Natural killer cell (primary cell): ENCODE measurements at regions not wholly inside any gene's neighbourhood (a gene's known extent, or its start where the extent isn't known, plus 50 kb on each side); places are given as distances from the start of the nearest gene placed in this dataset.
"Not testable (repeated sequence)": the region's sequence is repeated elsewhere in the genome, so short reads cannot be mapped to it uniquely, and the experiment has no call there.

Source experiments
- ATAC-seq, 3 donors: fragments of 150-1000 bp in 2 of 3; fragments of 200-7000 bp in 1 of 3; cut with Tn5 transposase; 1 replicate in 1 of 3; 2 replicates in 2 of 3; pipeline ENCODE4 v1.10.0; 2021; ENCODE audit warnings: mild to moderate bottlenecking in 2 of 3, moderate library complexity in 2 of 3
- DNase-seq, 2 donors: peaks; one replicate each; pipeline versions ENCODE4 v3.0.0 to v3.0.0-alpha.2; 2013 to 2021; ENCODE audit warnings: mixed read lengths in 1 of 2
- H3K27ac ChIP-seq: one replicate; pipeline ENCODE4 v1.5.1; 2013; ENCODE audit warnings: mild to moderate bottlenecking, low read length
- H3K27me3 ChIP-seq: one replicate; pipeline ENCODE4 v1.6.1; 2013; ENCODE audit warnings: low read length; ENCODE audit not compliant: control insufficient read depth, insufficient read depth
- H3K36me3 ChIP-seq: one replicate; pipeline ENCODE4 v1.6.1; 2013; ENCODE audit warnings: low read length; ENCODE audit not compliant: control insufficient read depth, insufficient read depth
- H3K4me1 ChIP-seq: one replicate; pipeline ENCODE4 v1.6.1; 2013; ENCODE audit warnings: low read length; ENCODE audit not compliant: control insufficient read depth, insufficient read depth
- H3K4me3 ChIP-seq: one replicate; pipeline ENCODE4 v1.5.1; 2013; ENCODE audit warnings: low read length
- H3K9me3 ChIP-seq: one replicate; pipeline ENCODE4 v1.6.1; 2013; ENCODE audit warnings: low read length; ENCODE audit not compliant: control insufficient read depth, insufficient read depth
- H3K27ac Mint-ChIP-seq, 2 donors: one replicate each; pipeline ENCODE4 v1.8.0; 2022; ENCODE audit warnings: mild to moderate bottlenecking in 2 of 2, mixed read lengths in 2 of 2, moderate library complexity in 1 of 2
- H3K27me3 Mint-ChIP-seq, 2 donors: one replicate each; pipeline ENCODE4 v1.8.0; 2022; ENCODE audit warnings: low read depth in 2 of 2, mixed read lengths in 2 of 2
- H3K36me3 Mint-ChIP-seq: one replicate; pipeline ENCODE4 v1.8.0; 2022; ENCODE audit warnings: mixed read lengths
- H3K4me1 Mint-ChIP-seq, 2 donors: one replicate each; pipeline ENCODE4 v1.8.0; 2022; ENCODE audit warnings: mixed read lengths in 2 of 2
- H3K4me3 Mint-ChIP-seq: one replicate; pipeline ENCODE4 v1.8.0; 2022; ENCODE audit warnings: mild to moderate bottlenecking, moderate library complexity, mixed read lengths
- H3K9me3 Mint-ChIP-seq, 2 donors: one replicate each; pipeline ENCODE4 v1.8.0; 2022; ENCODE audit warnings: mixed read lengths in 2 of 2
- WGBS: methylation state at CpG from one replicate; pipeline ENCODE4 v1.1.7; 2013; ENCODE audit warnings: missing lambda C conversion rate; ENCODE audit not compliant: insufficient coverage; 5-methylcytosine and 5-hydroxymethylcytosine counted together
- intact Hi-C: fragments of 100-400 bp; cut with micrococcal nuclease; formaldehyde crosslinking; loops from one replicate; pipeline ENCODE4 v1.14.2; 2022
- TF ChIP-seq, protein P1 (sequence below): fragments of 200-600 bp; IDR thresholded peaks from one replicate; pipeline ENCODE4 v1.8.0; 2022; ENCODE audit warnings: antibody characterized with exemption

DNA sequence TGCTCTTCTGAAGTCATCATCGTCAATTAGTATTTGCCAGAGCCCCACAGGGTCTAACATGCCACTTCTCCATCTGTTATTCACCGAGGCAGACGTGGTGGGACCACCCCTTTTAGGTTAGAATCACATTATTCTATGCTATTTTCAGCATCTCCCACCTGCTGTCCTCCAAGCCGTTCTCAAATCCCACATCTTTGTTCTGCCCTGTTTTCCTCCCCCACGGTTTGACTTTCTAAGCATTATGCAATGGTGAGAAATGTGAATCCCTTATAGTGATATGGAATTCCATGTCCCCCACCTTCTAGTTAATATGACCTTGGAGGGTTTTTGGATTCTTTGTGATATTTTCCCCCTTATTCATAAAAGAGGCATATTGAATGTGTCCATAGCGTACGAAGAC, 634.1 kb upstream of the RBFOX1 start:
- no peak for ATAC-seq
- no peaks in the 10 kb centered on the region for H3K4me1 ChIP-seq
- H3K9me3 ChIP-seq: no peaks in the 10 kb centered on the region
- H3K27ac ChIP-seq: no peak overlapping the region
- intact Hi-C loops: no loop called here
- no peak for DNase-seq
- Mint-ChIP-seq H3K36me3 (no peaks in the 10 kb centered on the region), H3K9me3 (peaks cover 0 to 7% of the 10 kb centered on the region in 2 donors), H3K27ac (no peak overlapping the region), H3K4me1 (no peaks in the 10 kb centered on the region), H3K4me3 (no peak overlapping the region), H3K27me3 (no peaks in the 10 kb centered on the region)
- H3K4me3 ChIP-seq: no peak overlapping the region
- H3K27me3 ChIP-seq: no peaks in the 10 kb centered on the region
- H3K36me3 ChIP-seq: no peaks in the 10 kb centered on the region
- TF ChIP-seq, protein P1, sequence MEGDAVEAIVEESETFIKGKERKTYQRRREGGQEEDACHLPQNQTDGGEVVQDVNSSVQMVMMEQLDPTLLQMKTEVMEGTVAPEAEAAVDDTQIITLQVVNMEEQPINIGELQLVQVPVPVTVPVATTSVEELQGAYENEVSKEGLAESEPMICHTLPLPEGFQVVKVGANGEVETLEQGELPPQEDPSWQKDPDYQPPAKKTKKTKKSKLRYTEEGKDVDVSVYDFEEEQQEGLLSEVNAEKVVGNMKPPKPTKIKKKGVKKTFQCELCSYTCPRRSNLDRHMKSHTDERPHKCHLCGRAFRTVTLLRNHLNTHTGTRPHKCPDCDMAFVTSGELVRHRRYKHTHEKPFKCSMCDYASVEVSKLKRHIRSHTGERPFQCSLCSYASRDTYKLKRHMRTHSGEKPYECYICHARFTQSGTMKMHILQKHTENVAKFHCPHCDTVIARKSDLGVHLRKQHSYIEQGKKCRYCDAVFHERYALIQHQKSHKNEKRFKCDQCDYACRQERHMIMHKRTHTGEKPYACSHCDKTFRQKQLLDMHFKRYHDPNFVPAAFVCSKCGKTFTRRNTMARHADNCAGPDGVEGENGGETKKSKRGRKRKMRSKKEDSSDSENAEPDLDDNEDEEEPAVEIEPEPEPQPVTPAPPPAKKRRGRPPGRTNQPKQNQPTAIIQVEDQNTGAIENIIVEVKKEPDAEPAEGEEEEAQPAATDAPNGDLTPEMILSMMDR: no peak
- WGBS: 82% methylated on average over 6 of the region's 7 CpGs

DNA sequence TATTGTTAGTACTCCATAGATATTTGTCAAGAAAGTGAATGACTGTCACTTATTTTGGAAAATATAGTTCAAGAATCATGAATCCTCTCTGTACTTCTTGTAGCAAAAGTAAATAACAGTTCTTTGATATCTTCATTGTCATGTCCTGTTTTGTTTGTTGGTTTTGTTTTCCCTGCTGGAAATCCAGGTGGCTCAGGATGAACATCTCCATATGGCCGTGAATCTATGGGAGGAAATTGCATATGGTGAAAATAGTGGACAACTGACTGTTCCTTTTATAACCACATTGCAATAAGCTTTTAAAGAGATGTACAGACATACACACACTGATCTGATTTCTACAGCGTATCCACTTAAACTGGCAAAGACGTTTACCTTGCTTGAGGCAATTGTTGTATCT, 637.0 kb upstream of the RBFOX1 start:
- Mint-ChIP-seq H3K27me3 (no peaks in the 10 kb centered on the region), H3K4me3 (no peak overlapping the region), H3K36me3 (no peaks in the 10 kb centered on the region), H3K27ac (no peak overlapping the region), H3K4me1 (no peaks in the 10 kb centered on the region), H3K9me3 (peaks cover 0 to 5% of the 10 kb centered on the region in 2 donors)
- no peak for ATAC-seq
- H3K36me3 ChIP-seq: no peaks in the 10 kb centered on the region
- H3K4me3 ChIP-seq: no peak overlapping the region
- DNase-seq: no peak
- no peaks in the 10 kb centered on the region for H3K9me3 ChIP-seq
- TF ChIP-seq, protein P1: no peak
- WGBS: 73% methylated on average over 3 of the region's 3 CpGs
- no peaks in the 10 kb centered on the region for H3K27me3 ChIP-seq
- intact Hi-C loops: no loop called here
- H3K27ac ChIP-seq: no peak overlapping the region
- H3K4me1 ChIP-seq: no peaks in the 10 kb centered on the region

DNA sequence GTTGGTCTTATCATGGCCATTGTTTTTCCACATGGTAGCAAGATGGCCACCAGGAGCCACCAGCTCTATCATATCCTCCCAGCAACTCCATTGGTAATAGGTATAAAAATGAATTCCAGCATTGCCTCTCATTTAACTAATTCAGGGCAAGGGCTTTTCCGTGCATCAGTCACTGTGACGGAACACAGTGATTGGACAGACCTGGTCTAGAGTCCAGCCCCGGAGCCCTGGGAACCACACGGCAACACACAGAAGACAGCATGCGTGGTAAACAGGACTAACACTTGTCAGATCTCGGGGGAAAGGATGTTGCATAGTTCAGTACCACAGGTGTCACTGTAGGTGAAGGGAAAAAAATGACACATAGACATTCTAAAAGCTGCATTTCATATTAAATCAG, 638.0 kb upstream of the RBFOX1 start:
- TF ChIP-seq, protein P1: no peak
- Mint-ChIP-seq H3K27me3 (no peaks in the 10 kb centered on the region), H3K9me3 (peaks cover 0 to 7% of the 10 kb centered on the region in 2 donors), H3K36me3 (no peaks in the 10 kb centered on the region), H3K4me1 (no peaks in the 10 kb centered on the region), H3K4me3 (no peak overlapping the region), H3K27ac (no peak overlapping the region)
- Histone ChIP-seq H3K27ac (no peak overlapping the region), H3K4me3 (no peak overlapping the region), H3K9me3 (no peaks in the 10 kb centered on the region), H3K36me3 (no peaks in the 10 kb centered on the region), H3K27me3 (no peaks in the 10 kb centered on the region), H3K4me1 (no peaks in the 10 kb centered on the region)
- WGBS: 76% methylated on average over 6 of the region's 6 CpGs
- no peak for ATAC-seq
- DNase-seq: no peak
- intact Hi-C loops: no loop called here

DNA sequence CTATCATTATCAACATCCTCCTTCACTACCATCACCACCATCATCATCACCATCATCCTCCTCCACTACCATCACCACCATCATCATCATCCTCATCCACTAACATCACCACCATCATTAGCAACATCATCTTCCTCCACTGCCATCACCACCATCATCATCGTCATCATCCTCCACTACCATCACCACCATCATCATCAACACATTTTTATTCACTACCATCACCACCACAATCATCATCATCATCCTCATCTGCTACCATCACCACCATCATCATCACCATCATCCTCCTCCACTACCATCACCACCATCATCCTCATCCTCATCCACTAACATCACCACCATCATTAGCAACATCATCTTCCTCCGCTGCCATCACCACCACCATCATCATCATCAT, 639.2 kb upstream of the RBFOX1 start:
- H3K9me3 Mint-ChIP-seq, DNase-seq: not testable (repeated sequence)

More for the DNA sequence above, 639.2 kb upstream of the RBFOX1 start:
- ATAC-seq, H3K27ac Mint-ChIP-seq, H3K9me3 ChIP-seq, H3K4me1 Mint-ChIP-seq, H3K27me3 ChIP-seq, H3K4me3 ChIP-seq, intact Hi-C loops, H3K36me3 ChIP-seq, H3K4me3 Mint-ChIP-seq, H3K36me3 Mint-ChIP-seq, H3K27ac ChIP-seq, H3K27me3 Mint-ChIP-seq, H3K4me1 ChIP-seq: not testable (repeated sequence)
- 95% methylated on average over 2 of the region's 2 CpGs for WGBS
